ENCODE measurements at regions not wholly inside any gene's neighbourhood (a gene's known extent, or its start where the extent isn't known, plus 50 kb on each side); places are given as distances from the start of the nearest gene placed in this dataset.

DNA sequence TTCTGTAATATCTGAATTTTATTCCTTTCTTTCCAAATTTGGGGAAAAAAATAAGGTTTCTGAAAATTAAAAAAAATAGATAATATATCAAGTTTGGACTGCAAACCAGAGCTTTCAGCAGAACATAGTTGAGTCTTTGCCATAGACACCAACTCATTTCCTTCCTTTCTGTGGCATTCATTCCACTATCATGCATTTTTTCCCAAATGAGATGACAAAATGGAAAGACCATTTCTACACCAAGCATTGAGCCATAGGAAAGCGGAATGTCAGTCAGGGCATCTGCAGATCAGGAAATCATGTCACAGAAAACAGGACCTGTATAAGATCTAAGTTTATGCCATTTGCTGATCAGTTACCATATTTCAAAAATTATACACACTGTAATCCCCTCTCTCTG is 333.3 kb upstream of the THBS1 start:
- no peak for TF ChIP-seq CTCF (IDR thresholded peaks at IDR 0.05; ENCODE audit: unreplicated experiment in 3 of 3)
- Mint-ChIP-seq H3K36me3 (ENCODE audit: low read depth) (no peaks in the 10 kb centered on the region), H3K27me3 (ENCODE audit: low read depth) (peaks cover 4% of the 10 kb centered on the region), H3K9me3 (peaks cover 2% of the 10 kb centered on the region), H3K4me1 (peaks cover 8% of the 10 kb centered on the region), H3K4me3 (no peak overlapping the region), H3K27ac (no peak overlapping the region)

GRCh38 chr15:39248204-39248603 is 332.7 kb upstream of the THBS1 start:
- peaks cover 4% of the 10 kb centered on the region for H3K27me3 Mint-ChIP-seq (ENCODE audit: low read depth)
- H3K4me3 Mint-ChIP-seq, result no peak overlapping the region
- no peak overlapping the region for H3K27ac Mint-ChIP-seq
- peaks cover 8% of the 10 kb centered on the region for H3K4me1 Mint-ChIP-seq
- H3K9me3 Mint-ChIP-seq, result peaks cover 2% of the 10 kb centered on the region
- H3K36me3 Mint-ChIP-seq (ENCODE audit: low read depth), result no peaks in the 10 kb centered on the region
- no peak for TF ChIP-seq CTCF (IDR thresholded peaks at IDR 0.05; ENCODE audit: unreplicated experiment in 3 of 3)

DNA sequence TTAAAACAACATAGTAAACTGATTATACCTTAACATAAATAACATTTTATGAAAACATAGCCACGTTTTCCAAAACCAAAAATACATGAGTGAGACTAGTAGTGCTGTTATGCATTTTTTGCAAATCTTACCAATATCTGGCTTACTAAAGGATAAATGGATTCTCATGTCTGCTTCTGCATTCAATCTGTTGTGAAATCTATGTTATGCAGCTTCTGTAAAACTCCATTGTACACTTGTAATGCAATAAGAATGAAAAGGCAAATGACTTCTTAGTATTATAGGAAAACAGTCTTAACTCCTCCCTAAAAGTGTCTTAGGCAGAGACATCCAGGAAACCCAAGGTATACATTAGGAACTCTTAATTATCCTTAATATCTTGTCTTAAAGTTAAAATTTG is 330.9 kb upstream of the THBS1 start:
- Mint-ChIP-seq H3K27ac (no peak overlapping the region), H3K4me3 (no peak overlapping the region), H3K9me3 (peaks cover 2% of the 10 kb centered on the region), H3K36me3 (ENCODE audit: low read depth) (no peaks in the 10 kb centered on the region), H3K4me1 (peaks cover 10% of the 10 kb centered on the region), H3K27me3 (ENCODE audit: low read depth) (peaks cover 4% of the 10 kb centered on the region)
- no peak for TF ChIP-seq CTCF (IDR thresholded peaks at IDR 0.05; ENCODE audit: unreplicated experiment in 3 of 3)

- Mint-ChIP-seq H3K27me3 (ENCODE audit: low read depth) (peaks cover 4% of the 10 kb centered on the region), H3K4me1 (peaks cover 17% of the 10 kb centered on the region), H3K9me3 (peaks cover 2% of the 10 kb centered on the region), H3K4me3 (no peak overlapping the region), H3K27ac (no peak overlapping the region), H3K36me3 (ENCODE audit: low read depth) (no peaks in the 10 kb centered on the region)
- no peak for TF ChIP-seq CTCF (IDR thresholded peaks at IDR 0.05; ENCODE audit: unreplicated experiment in 3 of 3)
These were observed 330.3 kb upstream of the THBS1 start for GRCh38 chr15:39250460-39251186.

- Mint-ChIP-seq H3K4me1 (peaks cover 19% of the 10 kb centered on the region), H3K27me3 (ENCODE audit: low read depth) (peaks cover 4% of the 10 kb centered on the region), H3K27ac (no peak overlapping the region), H3K9me3 (peaks cover 2% of the 10 kb centered on the region), H3K4me3 (no peak overlapping the region), H3K36me3 (ENCODE audit: low read depth) (no peaks in the 10 kb centered on the region)
- TF ChIP-seq CTCF (IDR thresholded peaks at IDR 0.05; ENCODE audit: unreplicated experiment in 3 of 3), result no peak
These were observed 329.3 kb upstream of the THBS1 start for GRCh38 chr15:39251413-39252133.

GRCh38 chr15:39252134-39252470 is 328.8 kb upstream of the THBS1 start:
- no peak overlapping the region for H3K27ac Mint-ChIP-seq
- no peak for TF ChIP-seq CTCF (IDR thresholded peaks at IDR 0.05; ENCODE audit: unreplicated experiment in 3 of 3)
- H3K9me3 Mint-ChIP-seq, result peaks cover 2% of the 10 kb centered on the region
- no peaks in the 10 kb centered on the region for H3K36me3 Mint-ChIP-seq (ENCODE audit: low read depth)
- H3K4me1 Mint-ChIP-seq, result peaks cover 19% of the 10 kb centered on the region
- H3K4me3 Mint-ChIP-seq, result no peak overlapping the region
- H3K27me3 Mint-ChIP-seq (ENCODE audit: low read depth), result peaks cover 4% of the 10 kb centered on the region
